Tibial nerve (tissue), 4 donors: ENCODE measurements at regions not wholly inside any gene's neighbourhood (a gene's known extent, or its start where the extent isn't known, plus 50 kb on each side); places are given as distances from the start of the nearest gene placed in this dataset.
A peak's percentile ranks its signal among the peaks of the same experiment; 100 is the strongest.
"Not testable (repeated sequence)": the region's sequence is repeated elsewhere in the genome, so short reads cannot be mapped to it uniquely, and the experiment has no call there.

Experiments
- DNase-seq, 2 donors: peaks; one replicate each; pipeline ENCODE4 v3.0.0-alpha.2; 2019; ENCODE audit warnings: low spot score in 2 of 2
- H3K27ac ChIP-seq, 4 donors: fragments of 200-600 bp; sonication (generic) in 3 of 4; one replicate each; pipeline ENCODE4 v1.5.1; 2017 to 2019; ENCODE audit warnings: mild to moderate bottlenecking in 1 of 4
- H3K27me3 ChIP-seq, 2 donors: fragments of 200-600 bp; sonication (generic) in 1 of 2; one replicate each; pipeline versions ENCODE4 v1.5.1 to v1.6.0; 2017 to 2019
- H3K36me3 ChIP-seq, 3 donors: fragments of 200-600 bp; sonication (generic); one replicate each; pipeline ENCODE4 v1.5.1; 2018 to 2019
- H3K4me1 ChIP-seq, 4 donors: fragments of 200-600 bp; sonication (generic) in 3 of 4; one replicate each; pipeline ENCODE4 v1.5.1; 2017 to 2019
- H3K4me3 ChIP-seq, 4 donors: fragments of 200-600 bp; sonication (generic) in 3 of 4; one replicate each; pipeline ENCODE4 v1.5.1; 2017 to 2019; ENCODE audit warnings: mild to moderate bottlenecking in 1 of 4, moderate library complexity in 1 of 4
- H3K9me3 ChIP-seq, 4 donors: fragments of 200-600 bp; sonication (generic) in 3 of 4; one replicate each; pipeline ENCODE4 v1.5.1; 2017 to 2019
- CTCF ChIP-seq, 5 experiments: fragments of 200-600 bp in 3 of 5; fragments of 450-650 bp in 2 of 5; sonication (generic) in 3 of 5; IDR thresholded peaks; one replicate each; pipeline ENCODE4 v1.5.1; 2016 to 2019; ENCODE audit warnings: antibody characterized with exemption in 5 of 5, mild to moderate bottlenecking in 3 of 5, moderate library complexity in 2 of 5
- EP300 ChIP-seq, 2 donors: sonication (generic); formaldehyde crosslinking; IDR thresholded peaks; one replicate each; pipeline ENCODE4 v1.6.1; 2017; ENCODE audit warnings: antibody characterized with exemption in 2 of 2, mild to moderate bottlenecking in 1 of 2
- POLR2A ChIP-seq, 2 donors: fragments of 450-650 bp; IDR thresholded peaks; one replicate each; pipeline ENCODE4 v1.6.1; 2017; ENCODE audit warnings: antibody characterized with exemption in 2 of 2, mild to moderate bottlenecking in 2 of 2, moderate library complexity in 2 of 2
- WGBS, 2 donors: methylation state at CpG; one replicate each; pipeline ENCODE4 v1.1.5; 2018; 5-methylcytosine and 5-hydroxymethylcytosine counted together

GRCh38 chr12:107864235-107864634, 89.7 kb downstream of the ASCL4 start:
- 29 to 33% methylated on average over 30 to 33 of the region's 33 CpGs for WGBS, 2 donors
- no peak for DNase-seq
- H3K9me3 ChIP-seq = peaks cover 0 to 15% (median 0%) of the 10 kb centered on the region in 4 donors
- H3K27me3 ChIP-seq = peaks cover 0 to 9% of the 10 kb centered on the region in 2 donors
- TF ChIP-seq EP300 (IDR thresholded peaks at IDR 0.05) (no peak), POLR2A (IDR thresholded peaks at IDR 0.05) (no peak)
- peak overlapping the region in 2 of 4 donors; percentile 6 to 29 for H3K4me3 ChIP-seq
- H3K36me3 ChIP-seq = no peaks in the 10 kb centered on the region
- no peak overlapping the region for H3K27ac ChIP-seq
- H3K4me1 ChIP-seq = peaks cover 0 to 7% (median 0%) of the 10 kb centered on the region in 4 donors

DNA sequence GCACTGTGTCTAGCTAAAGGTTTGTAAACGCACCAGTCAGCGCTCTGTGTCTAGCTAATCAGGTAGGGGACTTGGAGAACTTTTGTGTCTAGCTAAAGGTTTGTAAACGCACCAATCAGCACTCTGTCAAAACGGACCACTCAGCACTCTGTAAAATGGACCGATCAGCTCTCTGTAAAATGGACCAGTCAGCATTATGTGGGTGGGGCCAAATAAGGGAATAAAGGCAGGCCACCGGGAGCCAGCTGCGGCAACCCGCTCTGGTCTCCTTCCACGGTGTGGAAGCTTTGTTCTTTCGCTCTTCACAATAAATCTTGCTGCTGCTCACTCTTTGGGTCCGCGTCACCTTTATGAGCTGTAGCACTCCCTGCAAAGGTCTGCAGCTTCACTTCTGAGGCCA, 90.2 kb downstream of the ASCL4 start:
- 69 to 70% methylated on average over 12 of the region's 12 CpGs for WGBS, 2 donors
- H3K27ac ChIP-seq, H3K36me3 ChIP-seq, DNase-seq, H3K4me1 ChIP-seq, H3K27me3 ChIP-seq: not testable (repeated sequence)
- Histone ChIP-seq H3K9me3 (peaks cover 0 to 15% (median 0%) of the 10 kb centered on the region in 4 donors), H3K4me3 (peak overlapping the region in 1 of 4 donors; percentile 29)

- Histone ChIP-seq H3K36me3 (no peaks in the 10 kb centered on the region), H3K9me3 (no peaks in the 10 kb centered on the region), H3K27me3 (peaks cover 0 to 13% of the 10 kb centered on the region in 2 donors), H3K27ac (no peak overlapping the region), H3K4me3 (no peak overlapping the region), H3K4me1 (no peaks in the 10 kb centered on the region)
- 53 to 54% methylated on average over 14 of the region's 14 CpGs for WGBS, 2 donors
- TF ChIP-seq POLR2A (IDR thresholded peaks at IDR 0.05) (no peak), CTCF (IDR thresholded peaks at IDR 0.05) (no peak), EP300 (IDR thresholded peaks at IDR 0.05) (no peak)
- no peak for DNase-seq
Observed at GRCh38 chr12:107873223-107873622, 98.7 kb downstream of the ASCL4 start.

GRCh38 chr12:107875786-107876185, 101.3 kb downstream of the ASCL4 start:
- no peaks in the 10 kb centered on the region for H3K4me1 ChIP-seq
- H3K27ac ChIP-seq = no peak overlapping the region
- no peak for TF ChIP-seq EP300 (IDR thresholded peaks at IDR 0.05)
- TF ChIP-seq CTCF (IDR thresholded peaks at IDR 0.05) = no peak
- no peak for TF ChIP-seq POLR2A (IDR thresholded peaks at IDR 0.05)
- H3K36me3 ChIP-seq = no peaks in the 10 kb centered on the region
- H3K4me3 ChIP-seq = no peak overlapping the region
- H3K9me3 ChIP-seq = no peaks in the 10 kb centered on the region
- 64 to 66% methylated on average over 7 of the region's 7 CpGs for WGBS, 2 donors
- H3K27me3 ChIP-seq = peaks cover 0 to 13% of the 10 kb centered on the region in 2 donors
- DNase-seq = no peak

DNA sequence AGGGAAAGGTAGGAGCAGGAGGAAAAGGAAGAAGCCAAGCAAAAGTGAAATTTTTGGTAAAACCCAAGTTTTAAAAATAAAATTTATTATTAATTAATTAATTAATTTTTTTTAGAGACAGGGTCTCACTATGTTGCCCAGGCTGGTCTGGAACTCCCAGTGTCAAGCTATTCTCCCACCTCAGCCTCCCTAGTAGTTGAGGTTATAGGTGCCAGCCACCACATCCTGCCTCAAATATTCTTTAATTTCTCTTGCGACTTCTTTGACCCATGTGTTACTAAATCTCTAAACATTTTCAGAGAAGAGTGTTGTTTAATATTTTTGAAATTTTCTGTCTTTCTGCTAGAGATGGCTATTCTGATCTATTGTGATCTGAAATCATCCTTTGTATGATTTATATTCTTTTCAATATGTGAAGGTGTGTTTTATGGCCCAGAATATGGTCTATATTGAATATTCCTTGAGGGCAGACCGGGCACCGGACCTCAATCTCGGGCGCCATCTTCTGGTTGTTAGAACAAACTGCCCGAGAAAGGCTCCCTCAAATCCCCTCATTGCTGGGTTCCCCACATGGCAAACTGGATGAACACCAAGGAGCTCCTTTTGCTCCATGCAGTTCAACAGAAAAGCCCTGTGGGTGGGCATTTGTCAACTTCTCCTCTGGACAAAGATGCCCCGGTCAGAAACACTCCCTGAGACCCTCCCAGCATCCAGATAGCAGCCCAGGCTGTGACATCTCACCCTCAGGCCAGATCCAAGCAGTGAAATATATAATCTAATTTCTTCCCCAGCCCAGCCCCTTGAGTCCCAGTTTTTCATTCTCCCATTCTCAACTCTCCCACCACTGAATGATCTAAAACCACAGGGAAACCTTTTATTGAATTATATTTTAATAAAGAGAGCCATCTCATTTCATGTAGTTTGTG, 110.5 kb downstream of the ASCL4 start:
- Histone ChIP-seq H3K27ac (no peak overlapping the region), H3K27me3 (peaks cover 0 to 14% of the 10 kb centered on the region in 2 donors), H3K4me3 (no peak overlapping the region), H3K4me1 (no peaks in the 10 kb centered on the region), H3K9me3 (no peaks in the 10 kb centered on the region), H3K36me3 (no peaks in the 10 kb centered on the region)
- WGBS, 2 donors = 11 to 12% methylated on average over 7 of the region's 7 CpGs
- no peak for TF ChIP-seq POLR2A (IDR thresholded peaks at IDR 0.05)
- peak; percentile 41 to 60 (median 52) for TF ChIP-seq CTCF (IDR thresholded peaks at IDR 0.05)
- no peak for DNase-seq

DNA sequence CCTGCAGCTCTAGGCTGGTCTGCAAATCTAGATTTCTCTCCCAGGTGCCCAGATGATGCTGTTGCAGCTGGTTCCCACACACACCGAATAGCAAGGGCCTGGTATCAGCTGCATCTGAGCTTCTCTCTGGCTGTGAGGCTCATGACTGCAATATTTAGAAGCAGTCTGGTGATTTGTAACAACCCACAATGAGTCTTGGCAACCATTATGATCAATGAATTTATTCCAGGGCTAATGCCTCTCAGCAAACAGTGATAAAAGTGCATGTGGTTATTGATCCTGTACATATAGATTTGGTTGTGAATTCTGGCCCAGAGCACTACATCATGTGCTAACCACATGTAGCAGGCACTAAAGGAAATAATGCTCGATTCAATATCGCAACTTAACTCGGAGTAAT, 114.3 kb downstream of the ASCL4 start:
- no peaks in the 10 kb centered on the region for H3K4me1 ChIP-seq
- H3K36me3 ChIP-seq = no peaks in the 10 kb centered on the region
- 79 to 92% methylated on average over 4 of the region's 4 CpGs for WGBS, 2 donors
- no peak for DNase-seq
- no peak overlapping the region for H3K4me3 ChIP-seq
- no peak overlapping the region for H3K27ac ChIP-seq
- no peak for TF ChIP-seq CTCF (IDR thresholded peaks at IDR 0.05)
- no peak for TF ChIP-seq EP300 (IDR thresholded peaks at IDR 0.05)
- TF ChIP-seq POLR2A (IDR thresholded peaks at IDR 0.05) = no peak
- no peaks in the 10 kb centered on the region for H3K9me3 ChIP-seq
- peaks cover 0 to 16% of the 10 kb centered on the region in 2 donors for H3K27me3 ChIP-seq
